ENCODE measurements at regions not wholly inside any gene's neighbourhood (a gene's known extent, or its start where the extent isn't known, plus 50 kb on each side); places are given as distances from the start of the nearest gene placed in this dataset.

DNA sequence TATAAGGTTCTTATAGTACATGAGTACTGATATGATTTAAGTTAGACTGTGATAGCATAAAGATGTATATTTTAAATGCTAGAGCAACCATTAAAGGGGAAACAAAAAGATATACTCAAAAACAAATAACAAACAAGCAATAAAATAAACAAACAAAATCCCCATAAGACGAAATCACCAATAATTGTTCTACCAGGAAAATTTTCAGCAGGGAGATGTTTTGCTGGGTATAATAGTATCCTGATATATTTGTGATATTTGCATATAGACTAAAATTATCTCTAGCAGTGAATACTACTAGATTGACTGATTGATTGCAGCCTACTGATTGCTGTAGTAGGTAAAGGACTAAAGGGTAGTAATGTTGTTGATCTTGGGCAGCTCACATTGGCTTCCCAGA lies 177.4 kb downstream of the TMEM182 start:
- H3K27me3 ChIP-seq (ENCODE audit: control insufficient read depth, low read length) = no peaks in the 10 kb centered on the region
- no peaks in the 10 kb centered on the region for H3K4me1 ChIP-seq (ENCODE audit: control insufficient read depth, low read length)
- no peaks in the 10 kb centered on the region for H3K36me3 ChIP-seq (ENCODE audit: control insufficient read depth, low read length)
- no peaks in the 10 kb centered on the region for H3K79me2 ChIP-seq (ENCODE audit: control insufficient read depth, low read length)
- no peaks in the 10 kb centered on the region for H4K20me1 ChIP-seq (ENCODE audit: control insufficient read depth, insufficient read depth, low read depth, low read length)
- H3K9me3 ChIP-seq (ENCODE audit: control insufficient read depth, insufficient read depth, low read length) = no peaks in the 10 kb centered on the region
- H3F3A ChIP-seq (ENCODE audit: control insufficient read depth, insufficient read depth) = no peaks in the 10 kb centered on the region
- no peak overlapping the region for H3K27ac ChIP-seq (ENCODE audit: low read depth, low read length)
- no peaks in the 10 kb centered on the region for H3K9me2 ChIP-seq (replicated peaks; ENCODE audit: control insufficient read depth, low read length)
- no peak overlapping the region for H3K4me3 ChIP-seq (ENCODE audit: low read length)
- H3K4me2 ChIP-seq (ENCODE audit: low read length) = no peak overlapping the region
- no peak for TF ChIP-seq EZH2phosphoT487 (IDR thresholded peaks at IDR 0.05; ENCODE audit: borderline replicate concordance, low read length)
- TF ChIP-seq, protein P1, sequence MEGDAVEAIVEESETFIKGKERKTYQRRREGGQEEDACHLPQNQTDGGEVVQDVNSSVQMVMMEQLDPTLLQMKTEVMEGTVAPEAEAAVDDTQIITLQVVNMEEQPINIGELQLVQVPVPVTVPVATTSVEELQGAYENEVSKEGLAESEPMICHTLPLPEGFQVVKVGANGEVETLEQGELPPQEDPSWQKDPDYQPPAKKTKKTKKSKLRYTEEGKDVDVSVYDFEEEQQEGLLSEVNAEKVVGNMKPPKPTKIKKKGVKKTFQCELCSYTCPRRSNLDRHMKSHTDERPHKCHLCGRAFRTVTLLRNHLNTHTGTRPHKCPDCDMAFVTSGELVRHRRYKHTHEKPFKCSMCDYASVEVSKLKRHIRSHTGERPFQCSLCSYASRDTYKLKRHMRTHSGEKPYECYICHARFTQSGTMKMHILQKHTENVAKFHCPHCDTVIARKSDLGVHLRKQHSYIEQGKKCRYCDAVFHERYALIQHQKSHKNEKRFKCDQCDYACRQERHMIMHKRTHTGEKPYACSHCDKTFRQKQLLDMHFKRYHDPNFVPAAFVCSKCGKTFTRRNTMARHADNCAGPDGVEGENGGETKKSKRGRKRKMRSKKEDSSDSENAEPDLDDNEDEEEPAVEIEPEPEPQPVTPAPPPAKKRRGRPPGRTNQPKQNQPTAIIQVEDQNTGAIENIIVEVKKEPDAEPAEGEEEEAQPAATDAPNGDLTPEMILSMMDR (IDR thresholded peaks at IDR 0.05; ENCODE audit: low read depth, low read length, poor library complexity, severe bottlenecking) = no peak

DNA sequence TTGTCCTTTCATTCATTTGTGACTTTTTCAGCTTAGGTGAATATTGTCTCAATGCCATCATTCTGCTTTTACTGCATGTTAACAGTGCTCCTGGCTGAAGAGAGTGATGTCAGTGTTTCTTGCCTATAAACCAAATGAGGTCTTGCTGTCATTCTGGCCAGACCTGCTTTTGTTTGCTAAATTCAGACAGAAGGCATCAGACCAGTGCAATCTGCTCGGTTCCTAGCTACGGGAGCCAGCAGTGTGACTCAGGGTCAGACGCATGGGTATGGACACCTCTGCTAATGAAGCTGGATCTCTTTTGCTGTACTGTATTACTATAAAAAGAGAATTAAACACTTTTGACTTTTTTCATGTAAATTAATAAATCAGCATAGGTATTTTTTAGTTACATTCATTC lies 178.9 kb downstream of the TMEM182 start:
- H3K27me3 ChIP-seq (ENCODE audit: control insufficient read depth, low read length) = no peaks in the 10 kb centered on the region

DNA sequence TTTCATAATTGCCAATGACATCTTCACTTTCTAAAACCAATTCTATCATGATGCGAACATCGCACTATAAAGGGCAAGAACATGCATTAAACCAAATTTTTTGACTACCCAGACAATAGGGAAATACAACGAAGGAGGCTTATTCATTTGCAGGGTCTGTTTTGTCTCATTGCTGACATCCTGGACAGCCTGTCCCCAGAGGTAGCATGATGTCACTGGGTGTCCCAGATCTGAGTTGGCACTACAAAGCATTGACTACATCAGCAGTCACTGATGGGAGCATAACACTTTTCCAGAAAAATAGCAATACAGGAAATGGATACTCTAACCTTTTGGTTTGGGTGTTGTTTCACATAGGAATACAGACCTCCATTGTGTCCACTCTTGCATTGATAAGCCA lies 180.3 kb downstream of the TMEM182 start:
- H4K20me1 ChIP-seq (ENCODE audit: control insufficient read depth, insufficient read depth, low read depth, low read length) = no peaks in the 10 kb centered on the region
- no peaks in the 10 kb centered on the region for H3K9me3 ChIP-seq (ENCODE audit: control insufficient read depth, insufficient read depth, low read length)
- no peak for TF ChIP-seq EZH2phosphoT487 (IDR thresholded peaks at IDR 0.05; ENCODE audit: borderline replicate concordance, low read length)
- TF ChIP-seq, protein P1 (IDR thresholded peaks at IDR 0.05; ENCODE audit: low read depth, low read length, poor library complexity, severe bottlenecking) = no peak
- H3K4me3 ChIP-seq (ENCODE audit: low read length) = no peak overlapping the region
- no peaks in the 10 kb centered on the region for H3K27me3 ChIP-seq (ENCODE audit: control insufficient read depth, low read length)
- no peaks in the 10 kb centered on the region for H3K4me1 ChIP-seq (ENCODE audit: control insufficient read depth, low read length)
- no peak overlapping the region for H3K4me2 ChIP-seq (ENCODE audit: low read length)
- H3F3A ChIP-seq (ENCODE audit: control insufficient read depth, insufficient read depth) = no peaks in the 10 kb centered on the region
- H3K36me3 ChIP-seq (ENCODE audit: control insufficient read depth, low read length) = no peaks in the 10 kb centered on the region
- no peaks in the 10 kb centered on the region for H3K9me2 ChIP-seq (replicated peaks; ENCODE audit: control insufficient read depth, low read length)
- H3K79me2 ChIP-seq (ENCODE audit: control insufficient read depth, low read length) = no peaks in the 10 kb centered on the region
- no peak overlapping the region for H3K27ac ChIP-seq (ENCODE audit: low read depth, low read length)

More for the DNA sequence above, 178.9 kb downstream of the TMEM182 start:
- Histone ChIP-seq H3K9me3 (ENCODE audit: control insufficient read depth, insufficient read depth, low read length) (no peaks in the 10 kb centered on the region), H3K27ac (ENCODE audit: low read depth, low read length) (no peak overlapping the region), H3K4me3 (ENCODE audit: low read length) (no peak overlapping the region), H3K4me1 (ENCODE audit: control insufficient read depth, low read length) (no peaks in the 10 kb centered on the region), H3K79me2 (ENCODE audit: control insufficient read depth, low read length) (no peaks in the 10 kb centered on the region), H3K9me2 (replicated peaks; ENCODE audit: control insufficient read depth, low read length) (no peaks in the 10 kb centered on the region), H4K20me1 (ENCODE audit: control insufficient read depth, insufficient read depth, low read depth, low read length) (no peaks in the 10 kb centered on the region), H3K36me3 (ENCODE audit: control insufficient read depth, low read length) (no peaks in the 10 kb centered on the region), H3K4me2 (ENCODE audit: low read length) (no peak overlapping the region), H3F3A (ENCODE audit: control insufficient read depth, insufficient read depth) (no peaks in the 10 kb centered on the region)
- TF ChIP-seq EZH2phosphoT487 (IDR thresholded peaks at IDR 0.05; ENCODE audit: borderline replicate concordance, low read length) = no peak
- TF ChIP-seq, protein P1 (IDR thresholded peaks at IDR 0.05; ENCODE audit: low read depth, low read length, poor library complexity, severe bottlenecking) = no peak

DNA sequence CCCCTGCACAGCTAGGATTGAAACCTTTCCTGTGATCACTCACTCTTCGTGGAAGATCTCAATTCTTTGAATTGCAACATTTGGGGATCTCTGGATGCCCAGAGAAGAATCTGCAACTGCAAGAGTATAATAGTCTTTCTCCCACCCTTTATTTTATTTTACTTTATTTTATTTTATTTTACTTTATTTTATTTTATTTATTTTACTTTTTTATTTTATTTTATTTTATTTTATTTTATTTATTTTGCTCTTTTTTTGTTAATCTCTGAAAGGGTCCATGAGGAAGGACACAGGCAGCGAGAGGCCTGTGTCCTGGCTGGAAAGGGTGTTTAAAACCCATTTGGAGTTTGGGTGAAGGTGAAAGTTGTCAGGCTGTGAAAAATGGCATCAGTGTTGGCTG lies 181.4 kb downstream of the TMEM182 start:
- Histone ChIP-seq H3K27me3 (ENCODE audit: control insufficient read depth, low read length) (no peaks in the 10 kb centered on the region), H3K36me3 (ENCODE audit: control insufficient read depth, low read length) (no peaks in the 10 kb centered on the region), H3K4me2 (ENCODE audit: low read length) (no peak overlapping the region), H3K4me1 (ENCODE audit: control insufficient read depth, low read length) (no peaks in the 10 kb centered on the region), H3K79me2 (ENCODE audit: control insufficient read depth, low read length) (no peaks in the 10 kb centered on the region), H3F3A (ENCODE audit: control insufficient read depth, insufficient read depth) (no peaks in the 10 kb centered on the region), H3K9me2 (replicated peaks; ENCODE audit: control insufficient read depth, low read length) (no peaks in the 10 kb centered on the region), H3K9me3 (ENCODE audit: control insufficient read depth, insufficient read depth, low read length) (no peaks in the 10 kb centered on the region), H3K27ac (ENCODE audit: low read depth, low read length) (no peak overlapping the region), H3K4me3 (ENCODE audit: low read length) (no peak overlapping the region), H4K20me1 (ENCODE audit: control insufficient read depth, insufficient read depth, low read depth, low read length) (no peaks in the 10 kb centered on the region)
- TF ChIP-seq EZH2phosphoT487 (IDR thresholded peaks at IDR 0.05; ENCODE audit: borderline replicate concordance, low read length) = no peak
- TF ChIP-seq, protein P1 (IDR thresholded peaks at IDR 0.05; ENCODE audit: low read depth, low read length, poor library complexity, severe bottlenecking) = no peak

All from DOHH2 (cell line).